Kidney (tissue), 10 donors: ENCODE measurements at regions not wholly inside any gene's neighbourhood (a gene's known extent, or its start where the extent isn't known, plus 50 kb on each side); places are given as distances from the start of the nearest gene placed in this dataset.
"Not testable (repeated sequence)": the region's sequence is repeated elsewhere in the genome, so short reads cannot be mapped to it uniquely, and the experiment has no call there.

Experiments
- DNase-seq, 5 donors: peaks; one replicate each; pipeline ENCODE4 v3.0.0-alpha.2; 2013 to 2020
- FAIRE-seq: peaks from 2 replicates; lab custom pipeline; 2012; peaks lifted over from hg19 to GRCh38; lab: Jason Lieb, UNC
- H3K27ac ChIP-seq, 2 donors: one replicate each; pipeline ENCODE4 v1.7.0; 2013; ENCODE audit warnings: low read depth in 2 of 2, low read length in 2 of 2, inconsistent platforms in 1 of 2
- H3K27me3 ChIP-seq: one replicate; pipeline ENCODE4 v1.7.1; 2013; ENCODE audit warnings: low read length, inconsistent platforms; ENCODE audit not compliant: control insufficient read depth, insufficient read depth
- H3K36me3 ChIP-seq, 3 donors: one replicate each; pipeline versions ENCODE4 v1.7.0 to v1.7.1; 2013; ENCODE audit warnings: low read length in 3 of 3, control low read depth in 1 of 3, inconsistent platforms in 1 of 3; ENCODE audit not compliant: insufficient read depth in 3 of 3, control insufficient read depth in 2 of 3
- H3K4me1 ChIP-seq, 3 donors: one replicate each; pipeline versions ENCODE4 v1.7.0 to v1.7.1; 2013; ENCODE audit warnings: low read length in 3 of 3, inconsistent platforms in 1 of 3, low read depth in 1 of 3; ENCODE audit not compliant: control insufficient read depth in 2 of 3, insufficient read depth in 2 of 3
- H3K4me3 ChIP-seq, 3 donors: one replicate each; pipeline versions ENCODE4 v1.7.0 to v1.8.1; 2013; ENCODE audit warnings: low read length in 3 of 3, control low read depth in 1 of 3, inconsistent platforms in 1 of 3
- H3K9ac ChIP-seq, 3 donors: one replicate each; pipeline versions ENCODE4 v1.7.0 to v1.7.1; 2013; ENCODE audit warnings: low read length in 3 of 3, control low read depth in 1 of 3, inconsistent platforms in 1 of 3
- H3K9me3 ChIP-seq, 3 donors: one replicate each; pipeline versions ENCODE4 v1.7.0 to v1.7.1; 2013; ENCODE audit warnings: low read length in 3 of 3, control low read depth in 1 of 3, inconsistent platforms in 1 of 3; ENCODE audit not compliant: control insufficient read depth in 2 of 3, insufficient read depth in 1 of 3
- intact Hi-C: fragments of 100-400 bp; cut with DNase I; formaldehyde crosslinking; loops from one replicate; pipeline ENCODE4 v1.11.1; 2022
- donor health status: control.
- donor health status: control.
- donor health status: DM: yes; HTN: yes; CAD: no.
- donor health status: Normal renal cell carcinoma (clear cell type).

- H3K9ac ChIP-seq, H3K27me3 ChIP-seq, FAIRE-seq, DNase-seq, H3K4me1 ChIP-seq, H3K27ac ChIP-seq, H3K9me3 ChIP-seq, H3K4me3 ChIP-seq, intact Hi-C loops, H3K36me3 ChIP-seq: not testable (repeated sequence)
These were observed 54.7 kb upstream of the POMZP3 start for GRCh38 chr7:76681810-76682209.

GRCh38 chr7:76679174-76679573 lies 52.1 kb upstream of the POMZP3 start:
- H3K36me3 ChIP-seq, H3K27me3 ChIP-seq, intact Hi-C loops, H3K4me1 ChIP-seq, FAIRE-seq, H3K27ac ChIP-seq, H3K9ac ChIP-seq, H3K4me3 ChIP-seq, H3K9me3 ChIP-seq: not testable (repeated sequence)
- peak in 1 of 5 donors; percentile 7 for DNase-seq

GRCh38 chr7:76678500-76678899 lies 51.4 kb upstream of the POMZP3 start:
- intact Hi-C loops, DNase-seq, H3K4me1 ChIP-seq, H3K36me3 ChIP-seq, FAIRE-seq, H3K9me3 ChIP-seq, H3K27ac ChIP-seq, H3K4me3 ChIP-seq, H3K27me3 ChIP-seq, H3K9ac ChIP-seq: not testable (repeated sequence)

GRCh38 chr7:76676890-76677289 lies 49.8 kb upstream of the POMZP3 start:
- H3K36me3 ChIP-seq, H3K9me3 ChIP-seq, DNase-seq, H3K27ac ChIP-seq, FAIRE-seq, H3K9ac ChIP-seq, H3K27me3 ChIP-seq, H3K4me3 ChIP-seq, intact Hi-C loops, H3K4me1 ChIP-seq: not testable (repeated sequence)
